Effector memory CD4-positive, alpha-beta T cell (primary cell): ENCODE measurements at regions not wholly inside any gene's neighbourhood (a gene's known extent, or its start where the extent isn't known, plus 50 kb on each side); places are given as distances from the start of the nearest gene placed in this dataset.
"Not testable (repeated sequence)": the region's sequence is repeated elsewhere in the genome, so short reads cannot be mapped to it uniquely, and the experiment has no call there.

Experiments
- DNase-seq, 3 donors: peaks; one replicate each; pipeline ENCODE4 v3.0.0-alpha.2; 2020
- H3K27ac ChIP-seq: 2 replicates; pipeline ENCODE4 v1.7.0; 2013; ENCODE audit warnings: mild to moderate bottlenecking, low read length, moderate library complexity; ENCODE audit not compliant: insufficient read depth, poor library complexity, severe bottlenecking
- H3K27me3 ChIP-seq: replicated peaks from 2 replicates; pipeline ENCODE4 v1.7.0; 2013; ENCODE audit warnings: mild to moderate bottlenecking, low read length; ENCODE audit not compliant: insufficient read depth, control insufficient read depth, poor library complexity, severe bottlenecking
- H3K36me3 ChIP-seq: 2 replicates; pipeline ENCODE4 v1.7.0; 2013; ENCODE audit warnings: mild to moderate bottlenecking, low read length, moderate library complexity; ENCODE audit not compliant: control insufficient read depth, insufficient read depth
- H3K4me1 ChIP-seq: 2 replicates; pipeline ENCODE4 v1.7.0; 2013; ENCODE audit warnings: low read length, mild to moderate bottlenecking; ENCODE audit not compliant: control insufficient read depth, insufficient read depth, poor library complexity, severe bottlenecking
- H3K4me3 ChIP-seq: 2 replicates; pipeline ENCODE4 v1.7.0; 2013; ENCODE audit warnings: low read length, low read depth, mild to moderate bottlenecking; ENCODE audit not compliant: insufficient read depth, poor library complexity, severe bottlenecking
- H3K9me3 ChIP-seq: 2 replicates; pipeline ENCODE4 v1.7.0; 2013; ENCODE audit warnings: mild to moderate bottlenecking, low read length, moderate library complexity; ENCODE audit not compliant: control insufficient read depth

DNA sequence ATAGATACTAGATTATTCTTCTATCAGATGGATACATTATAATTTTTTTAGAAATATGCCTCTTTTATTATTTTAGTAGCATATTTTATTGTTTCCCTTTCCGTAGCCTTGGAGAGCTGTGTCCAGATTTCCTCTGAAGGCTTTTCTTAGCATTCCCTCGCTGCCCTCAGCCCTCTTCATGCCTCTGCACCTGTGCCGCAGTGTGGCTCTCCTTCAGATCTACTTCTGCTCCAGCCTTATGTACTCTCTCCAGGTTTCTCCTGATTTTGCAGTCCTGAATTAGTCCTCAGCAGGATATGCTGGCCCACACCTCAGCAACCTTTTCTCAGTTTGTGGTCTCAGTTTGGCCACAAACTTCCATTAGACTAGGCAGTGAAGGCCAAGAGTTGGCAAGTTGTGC, 1052.0 kb downstream of the TAF11L14 start:
- no peak overlapping the region for H3K27ac ChIP-seq
- H3K4me3 ChIP-seq, result no peak overlapping the region
- no peaks in the 10 kb centered on the region for H3K27me3 ChIP-seq
- no peaks in the 10 kb centered on the region for H3K4me1 ChIP-seq
- no peak for DNase-seq
- H3K9me3 ChIP-seq, result peaks cover 4% of the 10 kb centered on the region
- no peaks in the 10 kb centered on the region for H3K36me3 ChIP-seq

DNA sequence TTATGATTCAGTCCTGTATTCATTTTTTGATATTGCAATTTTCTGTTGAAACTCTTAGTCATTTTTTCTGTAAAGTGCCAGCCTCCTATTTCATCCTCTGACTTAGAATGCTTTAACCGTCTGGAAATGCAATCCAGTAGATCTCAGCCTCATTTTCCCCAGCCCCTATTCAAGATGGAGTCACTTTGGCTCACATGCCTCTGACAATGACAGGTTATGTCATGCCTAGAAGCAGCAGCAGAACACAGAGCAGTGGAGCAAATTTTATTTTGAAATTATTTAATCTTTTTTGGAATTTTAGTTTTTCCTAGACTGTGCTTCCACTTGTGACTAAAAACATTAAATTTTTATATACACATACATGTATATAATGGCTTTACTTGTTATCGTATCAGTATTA, 1053.2 kb downstream of the TAF11L14 start:
- H3K9me3 ChIP-seq, result peaks cover 4% of the 10 kb centered on the region
- H3K4me3 ChIP-seq, result no peak overlapping the region
- no peaks in the 10 kb centered on the region for H3K4me1 ChIP-seq
- DNase-seq, result no peak
- H3K36me3 ChIP-seq, result no peaks in the 10 kb centered on the region
- H3K27me3 ChIP-seq, result no peaks in the 10 kb centered on the region
- H3K27ac ChIP-seq, result no peak overlapping the region

DNA sequence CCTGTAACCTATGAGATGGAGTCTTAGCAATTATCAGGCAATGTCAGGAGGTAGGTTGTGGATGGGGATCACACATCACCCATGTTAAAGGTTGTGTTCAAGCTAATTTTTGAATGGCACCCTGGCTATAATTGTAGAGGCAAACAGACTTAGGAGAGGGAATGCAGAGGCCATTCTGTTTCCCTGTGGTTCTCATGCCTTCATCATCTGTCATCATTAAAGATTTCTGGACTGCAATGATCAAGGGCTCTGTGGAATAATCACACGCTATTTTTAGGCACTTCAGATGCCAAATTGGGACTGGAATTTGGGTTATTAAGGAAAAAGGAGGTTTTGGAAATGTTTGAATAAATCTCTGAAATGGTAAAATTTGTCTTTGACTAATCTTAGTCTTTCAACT, 1065.4 kb downstream of the TAF11L14 start:
- H3K27me3 ChIP-seq, result no peaks in the 10 kb centered on the region
- no peaks in the 10 kb centered on the region for H3K36me3 ChIP-seq
- H3K27ac ChIP-seq, result no peak overlapping the region
- no peak for DNase-seq
- H3K9me3 ChIP-seq, result no peaks in the 10 kb centered on the region
- H3K4me1 ChIP-seq, result no peaks in the 10 kb centered on the region
- H3K4me3 ChIP-seq, result no peak overlapping the region

DNA sequence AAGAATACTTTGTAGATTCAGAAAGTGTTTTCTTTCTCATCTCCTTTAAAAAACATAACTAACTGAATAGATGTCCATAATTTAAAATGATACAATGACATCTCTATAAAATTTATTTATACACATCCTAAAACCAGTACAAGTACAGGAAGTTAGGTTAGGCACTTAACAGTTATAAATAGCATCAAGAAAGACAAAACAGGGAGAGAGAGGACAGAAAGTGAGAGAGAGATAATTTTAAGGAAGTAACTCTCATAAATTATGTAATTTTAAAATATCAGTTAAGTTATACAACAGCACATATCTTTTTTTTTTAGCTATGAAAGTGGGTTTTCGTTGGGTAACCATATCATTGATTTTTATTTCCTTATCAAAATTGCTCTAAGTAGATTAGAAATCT, 1068.6 kb downstream of the TAF11L14 start:
- Histone ChIP-seq H3K27ac (no peak overlapping the region), H3K27me3 (no peaks in the 10 kb centered on the region), H3K4me3 (no peak overlapping the region)

DNA sequence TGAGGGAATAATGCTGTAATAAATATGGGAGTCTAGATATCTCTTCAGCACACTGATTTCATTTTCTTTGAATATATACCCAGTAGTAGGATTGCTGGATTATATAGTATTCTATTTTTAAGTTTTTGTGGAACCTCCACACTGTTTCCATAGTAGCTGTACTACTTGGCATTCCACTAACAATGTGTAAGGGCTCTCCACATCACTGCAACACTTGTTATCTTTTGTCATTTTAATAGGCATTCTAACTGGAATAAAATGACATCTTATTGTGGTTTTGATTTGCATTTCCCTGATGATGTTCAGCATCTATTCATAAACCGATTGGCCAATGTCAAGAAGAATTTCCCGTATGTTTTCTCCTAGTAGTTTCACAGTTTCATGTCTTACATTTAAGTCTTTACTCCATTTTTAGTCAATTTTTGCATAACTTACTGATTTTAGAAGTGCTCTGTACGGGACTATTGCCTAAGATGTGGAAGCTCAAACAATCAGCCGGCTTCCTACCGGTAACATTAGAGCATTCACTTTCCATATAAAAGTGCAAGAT, 1078.8 kb downstream of the TAF11L14 start:
- Histone ChIP-seq H3K36me3 (no peaks in the 10 kb centered on the region), H3K27ac (no peak overlapping the region), H3K9me3 (no peaks in the 10 kb centered on the region), H3K4me3 (no peak overlapping the region), H3K4me1 (no peaks in the 10 kb centered on the region), H3K27me3 (no peaks in the 10 kb centered on the region)
- no peak for DNase-seq

More for the DNA sequence above, 1068.6 kb downstream of the TAF11L14 start:
- no peaks in the 10 kb centered on the region for H3K4me1 ChIP-seq
- no peaks in the 10 kb centered on the region for H3K9me3 ChIP-seq
- DNase-seq, result no peak
- H3K36me3 ChIP-seq, result no peaks in the 10 kb centered on the region

DNA sequence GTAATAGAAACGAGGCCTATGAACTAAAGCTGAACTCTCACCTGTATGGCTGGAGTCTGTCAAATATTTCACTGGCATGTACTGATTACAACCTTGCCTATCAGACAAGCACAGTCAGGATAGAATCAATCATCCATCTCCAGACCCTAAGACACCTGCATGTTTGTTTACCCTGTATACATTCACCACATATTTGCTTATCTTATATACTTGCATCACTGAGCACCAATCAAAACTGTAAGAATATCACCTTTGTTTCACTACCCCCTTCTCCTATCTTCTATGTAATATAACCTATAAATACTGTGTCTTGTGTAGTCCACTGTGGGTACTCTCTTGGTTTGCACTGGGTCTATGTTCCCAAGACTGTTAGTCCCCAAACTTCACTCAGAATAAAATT, 1085.7 kb downstream of the TAF11L14 start:
- Histone ChIP-seq H3K27ac (no peak overlapping the region), H3K4me3 (no peak overlapping the region), H3K36me3 (no peaks in the 10 kb centered on the region), H3K27me3 (no peaks in the 10 kb centered on the region), H3K4me1 (no peaks in the 10 kb centered on the region), H3K9me3 (no peaks in the 10 kb centered on the region)
- no peak for DNase-seq

DNA sequence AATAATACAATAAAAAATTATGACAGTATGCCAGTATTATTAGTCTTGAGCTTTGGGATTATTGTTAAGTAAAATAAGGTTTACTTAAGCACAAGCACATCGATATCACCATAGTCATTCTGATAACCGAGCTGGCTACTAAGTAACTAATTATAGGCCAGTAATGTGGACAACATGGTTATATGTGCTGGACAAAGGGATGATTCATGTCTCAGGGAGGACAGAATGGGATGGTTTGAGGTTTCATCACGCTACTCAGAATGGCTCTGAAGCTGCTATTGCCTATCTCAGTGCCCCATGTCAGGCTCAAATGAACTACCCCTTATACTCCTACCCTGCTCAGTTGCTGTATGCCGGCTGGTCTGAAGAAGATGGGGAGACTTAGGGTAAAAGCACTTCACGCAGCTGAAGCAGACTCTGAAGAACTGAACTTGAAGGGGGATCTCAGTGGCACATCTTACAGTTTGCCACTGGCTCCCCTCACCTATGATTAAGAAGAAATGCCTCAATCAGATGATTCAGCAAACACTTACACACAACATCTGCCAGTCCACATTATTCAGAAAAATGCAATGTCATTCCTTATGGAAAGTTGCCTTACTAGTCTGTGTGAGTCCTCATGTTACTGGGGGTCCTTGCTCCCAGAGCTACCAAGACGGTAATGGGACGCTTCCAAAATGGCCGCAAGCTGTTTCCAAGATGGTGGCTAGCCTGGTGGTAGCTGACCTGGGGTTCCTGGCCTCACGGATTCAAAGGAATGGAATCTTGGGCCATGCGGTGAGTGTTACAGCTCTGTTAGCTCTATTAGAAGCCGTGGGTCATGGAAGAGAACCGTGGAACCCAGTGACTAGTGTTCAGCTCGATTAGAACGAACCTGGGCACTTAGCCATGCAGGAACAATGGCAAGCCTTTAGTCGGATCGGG, 1098.6 kb downstream of the TAF11L14 start:
- Histone ChIP-seq H3K27me3 (no peaks in the 10 kb centered on the region), H3K4me3 (no peak overlapping the region), H3K36me3 (peaks cover 6% of the 10 kb centered on the region), H3K9me3 (no peaks in the 10 kb centered on the region), H3K27ac (no peak overlapping the region), H3K4me1 (no peaks in the 10 kb centered on the region)
- DNase-seq, result no peak

DNA sequence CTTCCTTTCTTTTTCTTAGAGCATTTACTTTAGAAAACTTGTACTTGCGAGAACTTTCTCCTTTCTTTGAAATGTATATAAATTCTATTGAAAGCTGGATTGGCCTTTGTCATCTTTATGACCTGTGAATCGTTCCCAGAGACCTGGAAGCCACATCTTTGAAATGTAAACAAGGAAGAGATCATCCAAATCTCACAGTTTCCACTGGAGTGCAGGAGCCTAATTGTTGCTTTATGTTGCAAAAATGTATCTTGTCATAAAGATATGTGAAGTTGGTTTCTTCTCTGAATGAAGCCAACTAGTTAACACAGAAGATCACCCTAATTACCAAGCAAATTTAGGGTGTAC, 1101.8 kb downstream of the TAF11L14 start:
- H3K27me3 ChIP-seq, result no peaks in the 10 kb centered on the region
- H3K9me3 ChIP-seq, result no peaks in the 10 kb centered on the region
- no peak for DNase-seq
- peaks cover 6% of the 10 kb centered on the region for H3K36me3 ChIP-seq
- H3K4me3 ChIP-seq, result no peak overlapping the region
- H3K4me1 ChIP-seq, result no peaks in the 10 kb centered on the region
- H3K27ac ChIP-seq, result no peak overlapping the region

DNA sequence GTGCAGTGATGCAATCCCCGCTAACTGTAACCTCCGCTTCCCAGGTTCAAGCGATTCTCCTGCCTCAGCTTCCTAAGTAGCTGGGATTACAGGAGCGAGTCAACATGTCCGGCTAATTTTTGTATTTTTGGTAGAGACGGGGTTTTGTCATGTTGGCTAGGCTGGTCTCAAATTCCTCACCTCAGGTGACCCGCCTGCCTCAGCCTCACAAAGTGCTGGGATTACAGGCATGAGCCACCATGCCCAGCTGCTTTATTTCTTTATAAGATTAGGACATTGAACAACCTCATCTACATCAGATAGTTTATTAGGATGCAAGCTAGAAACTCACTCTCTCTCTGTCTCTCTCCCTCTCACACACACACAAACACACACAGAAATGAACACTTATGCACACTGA, 1102.5 kb downstream of the TAF11L14 start:
- not testable (repeated sequence) for DNase-seq, H3K27ac ChIP-seq, H3K36me3 ChIP-seq, H3K9me3 ChIP-seq, H3K4me3 ChIP-seq, H3K4me1 ChIP-seq, H3K27me3 ChIP-seq

DNA sequence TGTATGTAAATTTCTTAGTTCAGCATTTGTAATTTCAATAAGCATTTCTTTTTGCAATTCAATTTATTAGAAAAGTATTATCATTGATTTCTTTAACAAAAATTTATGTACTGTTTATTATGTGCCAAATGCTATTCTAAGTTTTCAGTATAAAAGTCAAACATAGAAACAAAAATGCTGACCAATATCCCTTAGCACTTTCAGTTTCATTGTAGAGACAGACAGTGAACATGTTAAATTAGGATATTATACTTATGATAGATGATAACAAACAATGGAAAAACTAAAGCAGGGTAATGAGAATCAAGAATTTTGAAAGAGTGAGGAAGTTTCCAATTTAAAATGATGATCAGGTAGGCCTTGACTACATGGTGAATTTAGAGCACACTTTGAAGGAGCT, 1106.0 kb downstream of the TAF11L14 start:
- Histone ChIP-seq H3K9me3 (no peaks in the 10 kb centered on the region), H3K27me3 (no peaks in the 10 kb centered on the region), H3K27ac (no peak overlapping the region), H3K4me3 (no peak overlapping the region), H3K36me3 (no peaks in the 10 kb centered on the region), H3K4me1 (peaks cover 19% of the 10 kb centered on the region)
- DNase-seq, result no peak
